ENCODE measurements at regions not wholly inside any gene's neighbourhood (a gene's known extent, or its start where the extent isn't known, plus 50 kb on each side); places are given as distances from the start of the nearest gene placed in this dataset.
A peak's percentile ranks its signal among the peaks of the same experiment; 100 is the strongest.

DNA sequence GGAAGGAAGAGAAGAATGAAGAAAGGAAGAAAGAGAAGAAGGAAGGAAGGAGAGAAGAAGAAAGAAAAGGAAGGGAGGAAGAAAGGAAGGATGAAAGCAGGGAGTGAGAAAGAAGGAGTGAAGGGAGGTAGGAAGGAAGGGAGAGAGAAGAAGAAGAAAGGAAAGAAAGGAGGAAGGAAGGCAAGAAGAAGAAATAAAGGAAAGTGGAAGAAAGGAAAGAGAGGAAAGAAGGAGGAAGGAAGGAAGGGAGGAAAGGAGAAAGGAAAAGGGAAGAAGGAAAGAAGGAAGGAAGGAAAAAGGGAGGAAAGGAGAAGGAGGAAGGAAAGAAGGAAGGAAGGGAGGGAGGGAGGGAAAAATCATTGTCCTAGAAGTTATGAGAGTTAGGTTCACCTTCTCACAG lies 696.6 kb upstream of the TMEM132C start:
- Histone ChIP-seq H3K27me3 (ENCODE audit: low read length) (no peaks in the 10 kb centered on the region), H3K9me2 (replicated peaks; ENCODE audit: low read length) (no peaks in the 10 kb centered on the region), H2AFZ (ENCODE audit: low read length) (peak overlapping the region; percentile 51; the same call in 1 of the 2 replicates), H3K27ac (ENCODE audit: low read length) (peak overlapping the region; percentile 22; the same call in 1 of the 2 replicates), H3K9ac (ENCODE audit: low read length) (peak overlapping the region; percentile 3; the same call in 1 of the 2 replicates), H4K20me1 (ENCODE audit: low read length) (no peaks in the 10 kb centered on the region), H3F3A (ENCODE audit: low read length, unreplicated experiment) (no peaks in the 10 kb centered on the region), H3K4me3 (ENCODE audit: low read length) (no peak overlapping the region), H3K36me3 (ENCODE audit: low read depth, low read length) (no peaks in the 10 kb centered on the region), H3K4me2 (ENCODE audit: low read length) (peak overlapping the region; percentile 53), H3K9me3 (ENCODE audit: low read length) (no peaks in the 10 kb centered on the region), H3K4me1 (ENCODE audit: insufficient read depth, low read length) (peaks cover 14% of the 10 kb centered on the region), H3K79me2 (ENCODE audit: low read length) (no peaks in the 10 kb centered on the region)
- BruUV-seq (replicated peaks) = no TSS peak
- intact Hi-C loops (cut with micrococcal nuclease) = no loop called here
- ATAC-seq = no peak
- TF ChIP-seq EZH2phosphoT487 (IDR thresholded peaks at IDR 0.05; ENCODE audit: borderline replicate concordance, low read length) (no peak), EZH2 (IDR thresholded peaks at IDR 0.05; ENCODE audit: low read length, unreplicated experiment) (no peak)
- TF ChIP-seq, protein P1, sequence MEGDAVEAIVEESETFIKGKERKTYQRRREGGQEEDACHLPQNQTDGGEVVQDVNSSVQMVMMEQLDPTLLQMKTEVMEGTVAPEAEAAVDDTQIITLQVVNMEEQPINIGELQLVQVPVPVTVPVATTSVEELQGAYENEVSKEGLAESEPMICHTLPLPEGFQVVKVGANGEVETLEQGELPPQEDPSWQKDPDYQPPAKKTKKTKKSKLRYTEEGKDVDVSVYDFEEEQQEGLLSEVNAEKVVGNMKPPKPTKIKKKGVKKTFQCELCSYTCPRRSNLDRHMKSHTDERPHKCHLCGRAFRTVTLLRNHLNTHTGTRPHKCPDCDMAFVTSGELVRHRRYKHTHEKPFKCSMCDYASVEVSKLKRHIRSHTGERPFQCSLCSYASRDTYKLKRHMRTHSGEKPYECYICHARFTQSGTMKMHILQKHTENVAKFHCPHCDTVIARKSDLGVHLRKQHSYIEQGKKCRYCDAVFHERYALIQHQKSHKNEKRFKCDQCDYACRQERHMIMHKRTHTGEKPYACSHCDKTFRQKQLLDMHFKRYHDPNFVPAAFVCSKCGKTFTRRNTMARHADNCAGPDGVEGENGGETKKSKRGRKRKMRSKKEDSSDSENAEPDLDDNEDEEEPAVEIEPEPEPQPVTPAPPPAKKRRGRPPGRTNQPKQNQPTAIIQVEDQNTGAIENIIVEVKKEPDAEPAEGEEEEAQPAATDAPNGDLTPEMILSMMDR (conservative IDR thresholded peaks at IDR 0.05; ENCODE audit: low read depth, low read length) = no peak
- CTCF ChIA-PET = no interaction called here
- POLR2A ChIA-PET (ENCODE audit: unreplicated experiment) = no interaction called here
- DNase-seq = no peak

DNA sequence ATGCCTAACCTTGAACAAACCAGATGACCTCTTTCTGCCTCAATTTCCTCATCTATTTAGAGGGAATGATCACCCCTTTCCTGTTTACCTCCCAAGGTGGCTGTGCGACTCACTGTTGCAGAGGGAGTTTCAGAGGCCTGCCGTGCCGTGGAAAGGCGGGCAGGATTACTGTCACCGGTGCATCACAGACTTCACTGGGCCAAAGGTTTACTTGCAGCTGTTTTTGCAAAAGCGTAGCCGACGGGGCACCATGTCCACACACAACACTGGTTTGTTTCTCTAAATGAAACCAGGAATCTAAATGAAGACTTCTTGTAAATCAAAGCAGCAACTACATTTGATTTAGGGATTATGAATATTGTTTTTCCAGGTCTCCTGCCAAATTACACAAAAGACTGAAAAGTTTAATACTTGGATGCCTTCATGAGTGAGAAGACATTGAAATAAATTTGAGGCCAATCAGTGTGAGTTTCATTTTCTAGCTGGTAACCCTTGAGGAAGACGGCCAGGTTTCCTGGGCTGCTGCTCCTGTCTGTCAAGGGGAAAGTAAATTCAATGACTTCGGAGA lies 696.1 kb upstream of the TMEM132C start:
- Histone ChIP-seq H3K9me2 (replicated peaks; ENCODE audit: low read length) (no peaks in the 10 kb centered on the region), H3K9ac (ENCODE audit: low read length) (peak overlapping the region; percentile 21), H3F3A (ENCODE audit: low read length, unreplicated experiment) (no peaks in the 10 kb centered on the region), H4K20me1 (ENCODE audit: low read length) (no peaks in the 10 kb centered on the region), H2AFZ (ENCODE audit: low read length) (peak overlapping the region; percentile 51), H3K27me3 (ENCODE audit: low read length) (no peaks in the 10 kb centered on the region), H3K79me2 (ENCODE audit: low read length) (no peaks in the 10 kb centered on the region), H3K4me1 (ENCODE audit: insufficient read depth, low read length) (peaks cover 14% of the 10 kb centered on the region), H3K36me3 (ENCODE audit: low read depth, low read length) (no peaks in the 10 kb centered on the region), H3K9me3 (ENCODE audit: low read length) (no peaks in the 10 kb centered on the region), H3K4me2 (ENCODE audit: low read length) (peak overlapping the region; percentile 53), H3K27ac (ENCODE audit: low read length) (peak overlapping the region; percentile 30), H3K4me3 (ENCODE audit: low read length) (peak overlapping the region; percentile 22; the same call in 1 of the 2 replicates)
- intact Hi-C loops (cut with micrococcal nuclease) = no loop called here
- no TSS peak for BruUV-seq (replicated peaks)
- DNase-seq = peak; percentile 77
- CTCF ChIA-PET = no interaction called here
- peak; percentile 64 for ATAC-seq
- POLR2A ChIA-PET (ENCODE audit: unreplicated experiment) = no interaction called here
- TF ChIP-seq EZH2 (IDR thresholded peaks at IDR 0.05; ENCODE audit: low read length, unreplicated experiment) (no peak), EZH2phosphoT487 (IDR thresholded peaks at IDR 0.05; ENCODE audit: borderline replicate concordance, low read length) (no peak)
- TF ChIP-seq, protein P1 (conservative IDR thresholded peaks at IDR 0.05; ENCODE audit: low read depth, low read length) = no peak

DNA sequence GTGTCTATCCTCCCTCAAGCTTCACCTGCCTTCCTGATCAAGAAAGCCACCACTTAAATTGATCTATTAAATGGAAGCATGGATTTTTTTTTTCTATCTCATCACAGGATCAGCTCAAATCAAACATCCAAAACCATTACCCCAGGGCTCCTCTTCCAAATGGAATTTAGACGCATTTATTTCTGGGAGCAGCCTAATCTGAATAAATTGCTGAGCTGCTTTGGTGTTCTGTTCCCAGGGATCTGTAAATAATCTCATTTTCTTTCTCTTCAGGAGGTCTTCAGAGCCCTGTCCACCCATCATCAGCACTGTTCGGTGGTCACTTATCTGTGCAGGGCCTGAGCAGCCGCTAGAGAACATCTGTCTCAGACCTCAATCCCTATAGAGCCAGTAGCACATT lies 695.4 kb upstream of the TMEM132C start:
- Histone ChIP-seq H3K4me1 (ENCODE audit: insufficient read depth, low read length) (peaks cover 14% of the 10 kb centered on the region), H3K27me3 (ENCODE audit: low read length) (no peaks in the 10 kb centered on the region), H3K4me3 (ENCODE audit: low read length) (peak overlapping the region; percentile 22; the same call in 1 of the 2 replicates), H3K4me2 (ENCODE audit: low read length) (peak overlapping the region; percentile 53), H3K36me3 (ENCODE audit: low read depth, low read length) (no peaks in the 10 kb centered on the region), H3K9ac (ENCODE audit: low read length) (no peak overlapping the region), H3F3A (ENCODE audit: low read length, unreplicated experiment) (no peaks in the 10 kb centered on the region), H3K9me2 (replicated peaks; ENCODE audit: low read length) (no peaks in the 10 kb centered on the region), H3K79me2 (ENCODE audit: low read length) (no peaks in the 10 kb centered on the region), H3K27ac (ENCODE audit: low read length) (peak overlapping the region; percentile 30), H3K9me3 (ENCODE audit: low read length) (no peaks in the 10 kb centered on the region), H4K20me1 (ENCODE audit: low read length) (no peaks in the 10 kb centered on the region), H2AFZ (ENCODE audit: low read length) (peak overlapping the region; percentile 51)
- intact Hi-C loops (cut with micrococcal nuclease) = no loop called here
- CTCF ChIA-PET = no interaction called here
- ATAC-seq (no peak), DNase-seq (no peak)
- POLR2A ChIA-PET (ENCODE audit: unreplicated experiment) = no interaction called here
- BruUV-seq (replicated peaks) = no TSS peak
- TF ChIP-seq, protein P1 (conservative IDR thresholded peaks at IDR 0.05; ENCODE audit: low read depth, low read length) = no peak
- TF ChIP-seq EZH2phosphoT487 (IDR thresholded peaks at IDR 0.05; ENCODE audit: borderline replicate concordance, low read length) (no peak), EZH2 (IDR thresholded peaks at IDR 0.05; ENCODE audit: low read length, unreplicated experiment) (no peak)

All from PC-3 (cell line).